ENCODE measurements at regions not wholly inside any gene's neighbourhood (a gene's known extent, or its start where the extent isn't known, plus 50 kb on each side); places are given as distances from the start of the nearest gene placed in this dataset.

- Histone ChIP-seq H3K36me3 (ENCODE audit: low read depth) (no peaks in the 10 kb centered on the region), H3K9me3 (ENCODE audit: severe bottlenecking) (no peaks in the 10 kb centered on the region), H3K27ac (ENCODE audit: poor library complexity, severe bottlenecking) (no peak overlapping the region), H3K27me3 (ENCODE audit: insufficient read depth, poor library complexity, severe bottlenecking) (no peaks in the 10 kb centered on the region), H3K4me3 (ENCODE audit: severe bottlenecking) (no peak overlapping the region), H3K4me1 (ENCODE audit: insufficient read depth, poor library complexity, severe bottlenecking) (no peaks in the 10 kb centered on the region)
- DNase-seq (ENCODE audit: low spot score) (no peak), ATAC-seq (ENCODE audit: low read depth) (no peak)
- TF ChIP-seq CTCF (IDR thresholded peaks at IDR 0.05; ENCODE audit: poor library complexity, severe bottlenecking) = no peak
Measured at GRCh38 chr3:147210676-147211075, 195.7 kb downstream of the ZIC4 start.

GRCh38 chr3:147201086-147201485, 205.3 kb downstream of the ZIC4 start:
- ATAC-seq (ENCODE audit: low read depth) = no peak
- Histone ChIP-seq H3K27ac (ENCODE audit: poor library complexity, severe bottlenecking) (no peak overlapping the region), H3K4me1 (ENCODE audit: insufficient read depth, poor library complexity, severe bottlenecking) (no peaks in the 10 kb centered on the region), H3K27me3 (ENCODE audit: insufficient read depth, poor library complexity, severe bottlenecking) (no peaks in the 10 kb centered on the region), H3K4me3 (ENCODE audit: severe bottlenecking) (no peak overlapping the region), H3K36me3 (ENCODE audit: low read depth) (no peaks in the 10 kb centered on the region; the same call in 1 of the 2 replicates), H3K9me3 (ENCODE audit: severe bottlenecking) (no peaks in the 10 kb centered on the region)
- no peak for TF ChIP-seq CTCF (IDR thresholded peaks at IDR 0.05; ENCODE audit: poor library complexity, severe bottlenecking)
- DNase-seq (ENCODE audit: low spot score) = no peak

GRCh38 chr3:147200545-147200944, 205.8 kb downstream of the ZIC4 start:
- Histone ChIP-seq H3K27ac (ENCODE audit: poor library complexity, severe bottlenecking) (no peak overlapping the region), H3K9me3 (ENCODE audit: severe bottlenecking) (no peaks in the 10 kb centered on the region), H3K4me1 (ENCODE audit: insufficient read depth, poor library complexity, severe bottlenecking) (no peaks in the 10 kb centered on the region), H3K27me3 (ENCODE audit: insufficient read depth, poor library complexity, severe bottlenecking) (no peaks in the 10 kb centered on the region), H3K36me3 (ENCODE audit: low read depth) (no peaks in the 10 kb centered on the region; the same call in 1 of the 2 replicates), H3K4me3 (ENCODE audit: severe bottlenecking) (no peak overlapping the region)
- no peak for DNase-seq (ENCODE audit: low spot score)
- no peak for ATAC-seq (ENCODE audit: low read depth)
- no peak for TF ChIP-seq CTCF (IDR thresholded peaks at IDR 0.05; ENCODE audit: poor library complexity, severe bottlenecking)

- H3K36me3 ChIP-seq (ENCODE audit: low read depth) = no peaks in the 10 kb centered on the region; the same call in 1 of the 2 replicates
- no peaks in the 10 kb centered on the region for H3K9me3 ChIP-seq (ENCODE audit: severe bottlenecking)
- DNase-seq (ENCODE audit: low spot score) = no peak
- H3K27me3 ChIP-seq (ENCODE audit: insufficient read depth, poor library complexity, severe bottlenecking) = no peaks in the 10 kb centered on the region
- no peak for ATAC-seq (ENCODE audit: low read depth)
- H3K27ac ChIP-seq (ENCODE audit: poor library complexity, severe bottlenecking) = no peak overlapping the region
- TF ChIP-seq CTCF (IDR thresholded peaks at IDR 0.05; ENCODE audit: poor library complexity, severe bottlenecking) = no peak
- H3K4me1 ChIP-seq (ENCODE audit: insufficient read depth, poor library complexity, severe bottlenecking) = no peaks in the 10 kb centered on the region
- H3K4me3 ChIP-seq (ENCODE audit: severe bottlenecking) = no peak overlapping the region
Measured at GRCh38 chr3:147197739-147198138, 208.6 kb downstream of the ZIC4 start.

- Histone ChIP-seq H3K27ac (ENCODE audit: poor library complexity, severe bottlenecking) (no peak overlapping the region), H3K9me3 (ENCODE audit: severe bottlenecking) (no peaks in the 10 kb centered on the region), H3K27me3 (ENCODE audit: insufficient read depth, poor library complexity, severe bottlenecking) (no peaks in the 10 kb centered on the region), H3K36me3 (ENCODE audit: low read depth) (no peaks in the 10 kb centered on the region), H3K4me1 (ENCODE audit: insufficient read depth, poor library complexity, severe bottlenecking) (no peaks in the 10 kb centered on the region), H3K4me3 (ENCODE audit: severe bottlenecking) (no peak overlapping the region)
- DNase-seq (ENCODE audit: low spot score) (no peak), ATAC-seq (ENCODE audit: low read depth) (no peak)
- TF ChIP-seq CTCF (IDR thresholded peaks at IDR 0.05; ENCODE audit: poor library complexity, severe bottlenecking) = no peak
Measured at GRCh38 chr3:147195887-147196286, 210.5 kb downstream of the ZIC4 start.
